Suprapubic skin (tissue), 4 donors: ENCODE measurements at regions not wholly inside any gene's neighbourhood (a gene's known extent, or its start where the extent isn't known, plus 50 kb on each side); places are given as distances from the start of the nearest gene placed in this dataset.

Experiments
- CTCF ChIP-seq, 2 donors: fragments of 200-600 bp in 1 of 2; fragments of 450-650 bp in 1 of 2; sonication (generic) in 1 of 2; IDR thresholded peaks; one replicate each; pipeline ENCODE4 v1.5.1; 2016 to 2019; ENCODE audit warnings: antibody characterized with exemption in 2 of 2, mild to moderate bottlenecking in 1 of 2, moderate library complexity in 1 of 2
- EP300 ChIP-seq: sonication (generic); formaldehyde crosslinking; IDR thresholded peaks from one replicate; pipeline ENCODE4 v1.6.1; 2017; ENCODE audit warnings: antibody characterized with exemption
- POLR2A ChIP-seq, 2 donors: fragments of 450-650 bp; IDR thresholded peaks; one replicate each; pipeline ENCODE4 v1.6.1; 2017; ENCODE audit warnings: antibody characterized with exemption in 2 of 2, mild to moderate bottlenecking in 2 of 2, moderate library complexity in 2 of 2
- POLR2AphosphoS5 ChIP-seq, 3 donors: sonication (generic); formaldehyde crosslinking; IDR thresholded peaks; one replicate each; pipeline ENCODE4 v1.6.1; 2017; ENCODE audit warnings: antibody characterized with exemption in 3 of 3

- TF ChIP-seq CTCF (IDR thresholded peaks at IDR 0.05) (no peak), POLR2A (IDR thresholded peaks at IDR 0.05) (no peak), POLR2AphosphoS5 (IDR thresholded peaks at IDR 0.05) (no peak), EP300 (no peak)
These were observed 254.2 kb downstream of the COG6 start for GRCh38 chr13:39909634-39910033.
